ENCODE measurements at regions not wholly inside any gene's neighbourhood (a gene's known extent, or its start where the extent isn't known, plus 50 kb on each side); places are given as distances from the start of the nearest gene placed in this dataset.

GRCh38 chr16:74165566-74166080, 131.0 kb upstream of the PSMD7 start:
- H3K27me3 ChIP-seq, result no peaks in the 10 kb centered on the region
- H3K9me3 ChIP-seq, result peaks cover under 1% of the 10 kb centered on the region
- H3K4me3 ChIP-seq, result no peak overlapping the region
- WGBS, result 63% methylated on average over 5 of the region's 5 CpGs
- no peak overlapping the region for H3K27ac ChIP-seq
- no peak for DNase-seq (ENCODE audit: low spot score in 2 of 2)
- no peaks in the 10 kb centered on the region for H3K4me1 ChIP-seq
- TF ChIP-seq POLR2AphosphoS5 (IDR thresholded peaks at IDR 0.05) (no peak), POLR2A (IDR thresholded peaks at IDR 0.05) (no peak), CTCF (IDR thresholded peaks at IDR 0.05) (no peak), EP300 (IDR thresholded peaks at IDR 0.05) (no peak)
- H3K36me3 ChIP-seq, result no peaks in the 10 kb centered on the region

- H3K36me3 ChIP-seq, result no peaks in the 10 kb centered on the region
- TF ChIP-seq POLR2A (IDR thresholded peaks at IDR 0.05) (no peak), EP300 (IDR thresholded peaks at IDR 0.05) (no peak), POLR2AphosphoS5 (IDR thresholded peaks at IDR 0.05) (no peak)
- no peaks in the 10 kb centered on the region for H3K4me1 ChIP-seq
- no peak overlapping the region for H3K27ac ChIP-seq
- 93% methylated on average over 2 of the region's 2 CpGs for WGBS
- H3K4me3 ChIP-seq, result no peak overlapping the region
- H3K9me3 ChIP-seq, result peaks cover 6% of the 10 kb centered on the region
- no peak for DNase-seq (ENCODE audit: low spot score in 2 of 2)
- H3K27me3 ChIP-seq, result no peaks in the 10 kb centered on the region
Observed at GRCh38 chr16:74160759-74161158, 135.9 kb upstream of the PSMD7 start.

- Histone ChIP-seq H3K27ac (no peak overlapping the region), H3K9me3 (no peaks in the 10 kb centered on the region), H3K4me1 (no peaks in the 10 kb centered on the region), H3K4me3 (no peak overlapping the region), H3K27me3 (no peaks in the 10 kb centered on the region), H3K36me3 (no peaks in the 10 kb centered on the region)
- TF ChIP-seq POLR2AphosphoS5 (IDR thresholded peaks at IDR 0.05) (no peak), POLR2A (IDR thresholded peaks at IDR 0.05) (no peak), CTCF (IDR thresholded peaks at IDR 0.05) (no peak), EP300 (IDR thresholded peaks at IDR 0.05) (no peak)
- DNase-seq (ENCODE audit: low spot score in 2 of 2), result no peak
- WGBS, result 32% methylated on average over 1 of the region's 1 CpG
Observed at GRCh38 chr16:74153773-74154172, 142.8 kb upstream of the PSMD7 start.

- no peak overlapping the region for H3K27ac ChIP-seq
- no peak for DNase-seq (ENCODE audit: low spot score in 2 of 2)
- WGBS, result 75% methylated on average over 2 of the region's 2 CpGs
- no peak overlapping the region for H3K4me3 ChIP-seq
- no peaks in the 10 kb centered on the region for H3K4me1 ChIP-seq
- no peaks in the 10 kb centered on the region for H3K27me3 ChIP-seq
- H3K9me3 ChIP-seq, result no peaks in the 10 kb centered on the region
- TF ChIP-seq POLR2AphosphoS5 (IDR thresholded peaks at IDR 0.05), result no peak
- TF ChIP-seq EP300 (IDR thresholded peaks at IDR 0.05), result no peak
- no peak for TF ChIP-seq CTCF (IDR thresholded peaks at IDR 0.05)
- no peak for TF ChIP-seq POLR2A (IDR thresholded peaks at IDR 0.05)
- H3K36me3 ChIP-seq, result no peaks in the 10 kb centered on the region
Observed at GRCh38 chr16:74146643-74147042, 150.0 kb upstream of the PSMD7 start.

GRCh38 chr16:74143171-74143570, 153.4 kb upstream of the PSMD7 start:
- H3K36me3 ChIP-seq, result no peaks in the 10 kb centered on the region

More at GRCh38 chr16:74143171-74143570, 153.4 kb upstream of the PSMD7 start:
- Histone ChIP-seq H3K4me1 (no peaks in the 10 kb centered on the region), H3K27me3 (no peaks in the 10 kb centered on the region), H3K27ac (no peak overlapping the region), H3K9me3 (peaks cover 3% of the 10 kb centered on the region), H3K4me3 (no peak overlapping the region)
- no peak for DNase-seq (ENCODE audit: low spot score in 2 of 2)
- TF ChIP-seq POLR2A (IDR thresholded peaks at IDR 0.05), result no peak
- no peak for TF ChIP-seq EP300 (IDR thresholded peaks at IDR 0.05)
- no peak for TF ChIP-seq CTCF (IDR thresholded peaks at IDR 0.05)
- TF ChIP-seq POLR2AphosphoS5 (IDR thresholded peaks at IDR 0.05), result no peak
- WGBS, result 58% methylated on average over 3 of the region's 3 CpGs

Measured in suprapubic skin (tissue), 4 donors.